ENCODE measurements at regions not wholly inside any gene's neighbourhood (a gene's known extent, or its start where the extent isn't known, plus 50 kb on each side); places are given as distances from the start of the nearest gene placed in this dataset.

- TF ChIP-seq, protein P1, sequence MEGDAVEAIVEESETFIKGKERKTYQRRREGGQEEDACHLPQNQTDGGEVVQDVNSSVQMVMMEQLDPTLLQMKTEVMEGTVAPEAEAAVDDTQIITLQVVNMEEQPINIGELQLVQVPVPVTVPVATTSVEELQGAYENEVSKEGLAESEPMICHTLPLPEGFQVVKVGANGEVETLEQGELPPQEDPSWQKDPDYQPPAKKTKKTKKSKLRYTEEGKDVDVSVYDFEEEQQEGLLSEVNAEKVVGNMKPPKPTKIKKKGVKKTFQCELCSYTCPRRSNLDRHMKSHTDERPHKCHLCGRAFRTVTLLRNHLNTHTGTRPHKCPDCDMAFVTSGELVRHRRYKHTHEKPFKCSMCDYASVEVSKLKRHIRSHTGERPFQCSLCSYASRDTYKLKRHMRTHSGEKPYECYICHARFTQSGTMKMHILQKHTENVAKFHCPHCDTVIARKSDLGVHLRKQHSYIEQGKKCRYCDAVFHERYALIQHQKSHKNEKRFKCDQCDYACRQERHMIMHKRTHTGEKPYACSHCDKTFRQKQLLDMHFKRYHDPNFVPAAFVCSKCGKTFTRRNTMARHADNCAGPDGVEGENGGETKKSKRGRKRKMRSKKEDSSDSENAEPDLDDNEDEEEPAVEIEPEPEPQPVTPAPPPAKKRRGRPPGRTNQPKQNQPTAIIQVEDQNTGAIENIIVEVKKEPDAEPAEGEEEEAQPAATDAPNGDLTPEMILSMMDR (IDR thresholded peaks at IDR 0.05; ENCODE audit: control extremely low read depth in 1 of 3, insufficient read depth in 1 of 3, low read depth in 1 of 3, low read length in 3 of 3): no peak
- no peak for TF ChIP-seq SIN3A (conservative IDR thresholded peaks at IDR 0.05 in 1 of 2, IDR thresholded peaks at IDR 0.05 in 1 of 2; ENCODE audit: low read depth in 1 of 2, low read length in 2 of 2)
- no peak for TF ChIP-seq POU5F1 (IDR thresholded peaks at IDR 0.05; ENCODE audit: low read depth, low read length)
- no peak for TF ChIP-seq YY1 (IDR thresholded peaks at IDR 0.05; ENCODE audit: low read depth, low read length)
- TF ChIP-seq, protein P2, sequence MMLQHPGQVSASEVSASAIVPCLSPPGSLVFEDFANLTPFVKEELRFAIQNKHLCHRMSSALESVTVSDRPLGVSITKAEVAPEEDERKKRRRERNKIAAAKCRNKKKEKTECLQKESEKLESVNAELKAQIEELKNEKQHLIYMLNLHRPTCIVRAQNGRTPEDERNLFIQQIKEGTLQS (IDR thresholded peaks at IDR 0.05; ENCODE audit: insufficient read depth, low read depth, low read length): no peak
- no peak for TF ChIP-seq TBP (IDR thresholded peaks at IDR 0.05; ENCODE audit: low read depth, low read length)
- no peak for TF ChIP-seq CEBPB (IDR thresholded peaks at IDR 0.05; ENCODE audit: low read depth, low read length)
- TF ChIP-seq, protein P3, sequence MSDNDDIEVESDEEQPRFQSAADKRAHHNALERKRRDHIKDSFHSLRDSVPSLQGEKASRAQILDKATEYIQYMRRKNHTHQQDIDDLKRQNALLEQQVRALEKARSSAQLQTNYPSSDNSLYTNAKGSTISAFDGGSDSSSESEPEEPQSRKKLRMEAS (IDR thresholded peaks at IDR 0.05): no peak
- TF ChIP-seq SP1 (IDR thresholded peaks at IDR 0.05; ENCODE audit: low read depth, low read length): no peak
- TF ChIP-seq GTF2F1 (IDR thresholded peaks at IDR 0.05; ENCODE audit: borderline replicate concordance, low read depth, low read length): no peak
- TF ChIP-seq EZH2 (IDR thresholded peaks at IDR 0.05; ENCODE audit: low read depth, low read length, severe bottlenecking): no peak
Measured at GRCh38 chr14:53375599-53375998, 222.5 kb upstream of the DDHD1 start.

Measured in H1 (cell line).